ENCODE measurements at regions not wholly inside any gene's neighbourhood (a gene's known extent, or its start where the extent isn't known, plus 50 kb on each side); places are given as distances from the start of the nearest gene placed in this dataset.
"Not testable (repeated sequence)": the region's sequence is repeated elsewhere in the genome, so short reads cannot be mapped to it uniquely, and the experiment has no call there.

- no peak for DNase-seq
These were observed 146.4 kb upstream of the ERCC6L2 start for GRCh38 chr9:95729046-95729445.

DNA sequence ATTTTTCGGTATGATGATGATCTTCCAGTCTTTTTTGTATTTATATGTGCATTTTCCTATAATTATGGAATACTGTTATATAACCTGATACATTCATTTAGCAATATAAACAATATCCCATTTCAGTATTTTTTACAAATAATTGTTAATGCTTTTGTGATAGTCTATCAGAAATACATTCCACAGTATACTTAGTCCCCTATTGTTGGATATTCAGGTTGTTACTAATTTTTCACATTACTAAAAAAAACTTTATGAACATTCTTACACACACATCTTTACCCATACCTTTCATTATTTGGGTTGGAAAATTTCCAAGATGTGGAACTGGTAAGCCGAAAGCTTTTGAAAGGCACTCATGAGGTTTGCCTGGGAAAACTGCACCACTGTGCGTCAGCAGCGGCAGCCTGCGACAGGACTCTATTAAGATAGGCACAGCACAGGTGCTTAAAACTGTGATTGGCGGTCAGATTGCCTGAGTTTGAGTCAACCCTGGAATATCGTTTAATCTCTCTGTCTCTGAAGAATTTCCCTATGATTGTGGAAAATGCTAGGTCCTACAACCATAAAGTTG, 147.5 kb upstream of the ERCC6L2 start:
- no peak for DNase-seq

GRCh38 chr9:95726756-95727155, 148.7 kb upstream of the ERCC6L2 start:
- peak; percentile 22 for DNase-seq

DNA sequence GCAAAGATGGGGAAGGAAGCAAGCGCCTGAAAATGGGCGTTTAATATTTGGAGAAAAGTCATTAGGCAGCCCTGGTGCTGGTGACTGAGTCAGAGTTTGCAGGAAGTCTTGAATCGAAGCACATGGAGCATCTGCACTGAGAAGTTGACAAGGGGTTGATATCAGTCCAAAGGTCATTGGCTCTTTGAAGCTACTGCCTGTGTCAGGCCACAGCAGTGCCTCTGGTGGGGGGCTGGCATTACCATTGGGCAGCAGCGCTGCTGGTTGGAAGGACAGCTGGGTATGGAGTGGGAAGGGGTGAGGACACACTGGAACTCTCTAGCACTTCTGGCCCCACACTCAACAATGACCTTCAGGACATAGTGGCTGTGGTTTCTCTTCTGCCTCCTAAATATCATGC, 150.4 kb upstream of the ERCC6L2 start:
- DNase-seq = no peak

DNA sequence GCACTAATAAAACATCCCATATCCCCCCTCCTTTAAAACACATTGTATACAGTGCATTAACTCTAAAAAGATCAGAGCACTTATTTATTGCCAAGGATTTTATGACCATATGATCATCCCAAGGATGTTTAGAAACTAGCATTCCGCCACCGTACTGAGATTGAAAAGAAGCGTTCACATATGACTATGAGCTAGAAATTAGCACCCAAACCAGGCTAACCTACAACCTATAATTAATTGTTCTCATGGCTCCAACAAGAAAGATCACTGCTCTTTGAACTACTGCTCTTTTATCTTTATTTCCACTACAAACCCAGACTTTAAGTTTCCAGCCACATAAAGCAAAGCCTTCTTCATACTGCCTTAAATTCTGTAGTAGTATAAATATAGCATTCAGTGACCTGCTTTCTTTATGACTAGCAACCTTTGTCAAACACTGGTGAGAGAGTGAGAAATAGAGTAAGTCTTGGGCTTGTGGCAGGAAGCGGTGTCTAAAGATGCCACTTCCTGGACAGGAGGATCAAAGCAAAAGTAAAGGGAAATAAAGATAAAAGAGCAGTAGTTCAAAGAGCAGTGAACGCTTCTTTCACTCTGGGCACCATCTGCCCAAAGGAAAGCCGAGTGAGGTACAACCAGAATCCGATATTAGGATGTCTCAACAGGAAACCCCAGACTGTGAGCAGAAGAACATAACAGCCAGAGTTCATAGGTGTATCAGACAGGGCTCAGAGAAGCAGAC, 151.1 kb upstream of the ERCC6L2 start:
- no peak for DNase-seq

DNA sequence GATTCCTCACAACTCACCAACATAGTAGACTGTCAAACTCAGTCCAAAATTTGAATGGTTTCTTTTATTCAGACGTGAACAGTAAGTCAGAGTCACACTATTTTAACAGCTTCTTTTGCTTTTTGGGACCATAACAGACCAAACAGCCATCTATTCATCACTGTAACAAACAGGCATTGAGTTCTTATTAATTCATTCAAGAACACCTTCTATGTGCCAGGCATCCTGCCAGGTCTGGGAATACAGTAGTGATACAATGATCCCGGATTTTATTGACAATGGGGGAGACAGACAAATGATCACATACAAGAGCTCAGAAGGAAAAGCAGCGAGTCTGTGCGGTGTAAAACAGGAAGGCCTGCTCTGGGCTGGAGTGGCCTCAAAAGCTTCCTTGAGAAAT, 153.3 kb upstream of the ERCC6L2 start:
- DNase-seq = no peak

GRCh38 chr9:95721061-95721531, 154.4 kb upstream of the ERCC6L2 start:
- no peak for DNase-seq

GRCh38 chr9:95720496-95720895, 155.0 kb upstream of the ERCC6L2 start:
- no peak for DNase-seq

GRCh38 chr9:95719354-95719753, 156.1 kb upstream of the ERCC6L2 start:
- no peak for DNase-seq

DNA sequence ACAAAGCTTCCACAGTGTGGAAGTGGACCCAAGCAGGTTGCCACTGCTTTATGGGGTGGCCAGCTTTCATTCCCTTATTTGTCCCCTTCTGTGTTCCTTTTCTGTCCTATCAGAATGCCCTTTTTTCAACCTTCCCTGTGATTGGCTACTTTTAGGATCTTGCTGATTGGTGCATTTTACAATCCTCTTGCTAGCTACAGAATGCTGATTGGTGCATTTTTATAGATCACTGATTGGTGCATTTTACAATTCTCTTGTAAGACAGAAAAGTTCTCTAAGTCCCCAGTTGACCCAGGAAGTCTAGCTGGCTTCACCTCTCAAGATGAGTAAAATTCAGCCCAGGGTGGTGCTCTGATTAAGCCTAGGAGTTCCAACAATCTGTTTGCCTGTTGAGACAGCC, 157.2 kb upstream of the ERCC6L2 start:
- no peak for DNase-seq

DNA sequence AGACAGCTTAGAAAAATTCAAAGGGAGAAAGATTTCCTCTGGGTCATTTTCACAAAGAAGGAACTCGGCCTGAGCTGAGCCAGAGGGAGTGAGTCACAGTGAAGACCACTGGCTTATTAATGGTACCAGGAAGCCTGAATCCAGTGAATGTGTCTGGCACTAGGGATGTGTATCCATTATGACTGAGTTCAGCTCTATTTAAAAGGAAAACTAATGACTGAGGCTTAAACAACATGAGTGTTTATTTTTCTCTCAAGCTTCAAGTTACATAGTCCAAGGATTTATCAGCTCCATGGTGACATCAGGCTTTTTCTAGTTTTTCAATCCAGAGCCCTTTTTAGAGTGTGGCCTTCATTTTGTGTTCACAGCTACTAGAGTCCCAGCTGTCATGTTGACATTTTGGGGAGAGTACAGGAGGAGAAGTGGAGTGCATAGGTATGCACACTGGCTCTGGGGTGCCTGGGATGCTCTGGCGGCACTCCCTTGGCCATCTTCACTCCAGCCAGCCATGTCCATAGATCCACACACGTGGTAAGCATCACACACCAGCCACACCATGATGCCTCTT, 159.5 kb upstream of the ERCC6L2 start:
- no peak for DNase-seq

DNA sequence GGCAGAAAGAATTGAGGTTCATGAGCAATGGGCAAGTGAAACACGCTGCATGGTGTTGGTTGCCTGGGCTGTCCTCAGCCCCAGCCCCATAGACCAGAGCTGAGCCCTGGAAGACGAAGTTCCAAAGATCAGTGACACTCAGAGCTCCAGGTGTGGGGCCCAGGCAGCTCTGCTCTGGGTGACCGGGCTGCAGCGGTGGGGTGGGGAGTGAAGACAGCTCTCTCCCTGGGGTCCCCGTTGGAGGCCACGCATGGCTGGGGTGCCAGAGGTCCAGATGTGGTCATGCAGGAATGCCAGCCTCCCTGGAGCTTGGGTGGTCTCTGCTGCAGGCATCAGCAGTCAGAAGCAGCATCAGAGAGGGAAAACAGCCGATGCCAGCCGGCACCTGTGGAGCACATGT, 165.0 kb upstream of the ERCC6L2 start:
- DNase-seq = no peak

DNA sequence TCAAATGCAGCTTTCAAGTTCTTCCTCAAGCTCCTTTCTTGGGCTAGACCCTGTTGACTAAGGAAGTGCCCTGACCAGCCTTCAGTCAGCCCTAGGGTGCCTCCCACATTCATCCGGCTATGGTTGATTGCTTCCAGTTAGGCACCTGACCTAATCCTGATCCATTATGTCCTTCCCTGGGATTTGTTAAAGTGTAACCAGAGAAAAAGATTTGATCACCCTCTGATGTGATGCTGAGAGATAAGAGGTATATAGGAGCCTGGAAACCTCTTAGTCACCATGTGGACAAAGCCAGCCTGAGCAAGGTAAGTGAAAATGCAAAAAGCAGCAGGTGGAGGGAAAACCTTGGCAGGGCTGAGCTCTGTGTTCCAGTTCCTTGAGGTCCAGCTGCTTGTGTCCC, 178.8 kb upstream of the ERCC6L2 start:
- DNase-seq = no peak

DNA sequence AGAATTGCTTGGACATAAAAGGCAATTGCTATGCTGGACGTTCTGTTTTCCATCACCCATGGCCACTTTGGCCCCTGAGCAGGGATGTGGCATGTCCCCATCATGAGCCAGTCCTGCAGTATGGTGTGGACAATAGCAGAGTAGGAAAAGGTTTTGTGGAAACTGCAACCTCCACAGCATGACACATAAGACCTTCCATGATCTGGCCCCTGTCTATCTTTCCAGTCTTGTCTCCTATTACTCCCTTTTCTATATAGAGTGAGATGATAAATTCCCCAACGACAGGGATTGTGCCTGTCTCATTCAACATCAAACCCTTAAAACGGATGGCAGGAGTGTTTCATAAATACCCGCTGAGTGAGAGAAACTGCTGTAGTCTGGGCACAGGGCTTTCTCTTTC, 174.7 kb upstream of the PTCH1 start:
- DNase-seq = no peak

GRCh38 chr9:95689669-95690068, 172.9 kb upstream of the PTCH1 start:
- no peak for DNase-seq

- DNase-seq = no peak
These were observed 167.7 kb upstream of the PTCH1 start for GRCh38 chr9:95684516-95684915.

DNA sequence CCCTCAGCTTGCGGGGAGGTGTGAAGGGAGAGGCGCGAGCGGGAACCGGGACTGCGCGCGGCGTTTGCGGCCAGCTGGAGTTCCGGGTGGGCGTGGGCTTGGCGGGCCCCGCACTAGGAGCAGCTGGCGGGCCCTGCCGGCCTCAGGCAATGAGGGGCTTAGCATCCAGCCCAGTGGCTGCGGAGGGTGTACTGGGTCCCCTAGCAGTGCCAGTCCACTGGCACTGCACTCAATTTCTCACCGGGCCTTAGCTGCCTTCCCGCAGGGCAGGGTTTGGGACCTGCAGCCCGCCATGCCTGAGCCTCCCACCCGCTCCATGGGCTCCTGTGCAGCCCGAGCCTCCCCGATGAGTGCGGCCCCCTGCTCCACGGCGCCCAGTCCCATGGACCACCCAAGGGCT, 163.5 kb upstream of the PTCH1 start:
- not testable (repeated sequence) for DNase-seq

DNA sequence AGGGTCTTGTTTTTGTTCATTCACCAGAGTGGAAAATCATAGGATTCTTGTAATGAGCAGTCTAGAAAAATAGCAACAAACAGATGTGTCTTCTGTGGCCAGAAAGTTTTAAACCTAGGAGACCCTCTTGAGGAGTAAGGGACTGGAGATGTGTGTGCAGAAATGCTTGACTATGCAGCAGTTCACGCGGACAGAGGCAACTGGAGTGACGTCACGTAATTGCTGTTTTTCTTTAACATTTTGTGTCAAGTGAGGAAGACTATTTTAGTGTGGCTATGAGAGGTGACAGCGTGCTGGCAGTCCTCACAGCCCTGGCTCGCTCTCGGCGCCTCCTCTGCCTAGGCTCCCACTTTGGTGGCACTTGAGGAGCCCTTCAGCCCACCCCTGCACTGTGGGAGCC, 163.1 kb upstream of the PTCH1 start:
- no peak for DNase-seq

DNA sequence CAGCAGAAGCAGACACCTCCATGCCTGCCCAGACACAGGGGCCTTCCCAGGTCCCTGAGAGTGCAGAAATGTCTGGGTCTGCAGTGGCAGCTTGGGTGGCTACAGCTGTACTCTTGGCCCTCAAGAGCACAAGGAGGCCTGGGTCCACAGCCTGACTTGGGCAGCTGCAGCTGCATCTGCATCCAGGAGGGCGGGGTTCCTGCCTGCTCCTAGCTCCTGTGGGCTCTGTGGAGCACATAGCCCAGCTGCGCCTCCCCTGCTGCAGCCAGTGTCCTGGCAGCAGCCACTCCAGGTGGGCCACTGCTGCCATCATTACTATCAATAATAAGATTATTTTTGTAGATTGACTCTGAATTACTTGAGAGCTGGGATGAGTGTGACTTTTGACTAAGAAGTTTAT, 162.0 kb upstream of the PTCH1 start:
- DNase-seq = no peak

GRCh38 chr9:95670122-95670521, 153.4 kb upstream of the PTCH1 start:
- no peak for DNase-seq

DNA sequence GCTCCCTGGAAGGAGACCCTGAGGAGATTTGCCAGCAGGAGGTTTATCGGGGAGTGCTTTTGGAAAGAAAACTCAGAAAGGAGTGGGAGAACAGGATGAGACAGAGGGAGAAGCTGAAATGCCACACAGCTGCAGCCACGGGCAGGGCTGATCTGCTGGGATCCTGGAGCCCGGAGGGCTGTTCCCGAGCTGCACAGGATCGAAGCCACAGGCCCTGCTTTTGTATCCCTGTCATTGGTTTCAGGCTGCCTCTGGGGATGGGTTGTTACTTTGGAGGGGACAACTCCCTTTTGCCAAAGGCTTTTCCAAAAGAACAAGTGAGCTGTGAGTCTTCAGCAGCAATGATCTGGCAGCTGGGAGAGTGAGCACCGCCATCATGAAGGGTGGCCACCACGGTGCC, 152.5 kb upstream of the PTCH1 start:
- DNase-seq = no peak

DNA sequence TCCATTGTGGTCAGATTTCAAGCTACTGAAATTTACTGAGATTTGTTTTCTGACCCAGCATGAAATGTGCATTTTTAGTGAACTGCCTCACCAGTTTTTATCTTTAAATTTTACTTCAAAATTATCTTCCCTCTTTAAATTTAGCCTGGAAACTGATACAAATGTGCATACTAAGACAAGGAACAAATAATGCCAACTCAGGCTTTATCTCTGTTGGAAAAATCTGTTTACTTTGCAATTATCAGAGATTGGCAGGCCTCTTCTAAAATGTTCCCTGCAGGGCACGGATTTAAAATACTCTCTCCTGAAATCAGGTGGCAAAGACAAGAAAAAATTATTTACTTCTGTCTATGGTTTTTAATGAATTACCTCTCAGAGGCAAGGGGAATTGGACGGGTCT, 151.0 kb upstream of the PTCH1 start:
- peak; percentile 78 for DNase-seq

DNA sequence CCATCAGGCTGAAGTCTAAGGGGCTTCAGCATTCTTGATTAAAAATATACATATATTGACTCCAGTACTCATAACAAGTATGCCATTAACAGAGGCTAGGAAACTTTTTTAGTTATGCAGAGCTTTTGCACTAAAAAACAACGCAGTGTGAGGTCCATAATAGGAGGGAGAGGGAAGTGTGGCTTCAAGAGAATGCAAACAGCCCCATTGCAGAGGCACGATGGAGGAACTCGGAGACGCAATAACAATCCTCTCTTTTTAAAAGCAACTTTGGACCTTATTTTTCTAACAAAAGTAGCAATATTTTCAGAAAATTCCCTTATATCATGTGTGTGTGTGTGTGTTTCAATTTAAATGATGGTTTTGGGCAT, 150.0 kb upstream of the PTCH1 start:
- no peak for DNase-seq

- no peak for DNase-seq
These were observed 149.5 kb upstream of the PTCH1 start for GRCh38 chr9:95666096-95666784.

All from NCI-H1417 treated with DMSO at 0.1 percent for 48 hours (cell line).